ENCODE measurements at regions not wholly inside any gene's neighbourhood (a gene's known extent, or its start where the extent isn't known, plus 50 kb on each side); places are given as distances from the start of the nearest gene placed in this dataset.

DNA sequence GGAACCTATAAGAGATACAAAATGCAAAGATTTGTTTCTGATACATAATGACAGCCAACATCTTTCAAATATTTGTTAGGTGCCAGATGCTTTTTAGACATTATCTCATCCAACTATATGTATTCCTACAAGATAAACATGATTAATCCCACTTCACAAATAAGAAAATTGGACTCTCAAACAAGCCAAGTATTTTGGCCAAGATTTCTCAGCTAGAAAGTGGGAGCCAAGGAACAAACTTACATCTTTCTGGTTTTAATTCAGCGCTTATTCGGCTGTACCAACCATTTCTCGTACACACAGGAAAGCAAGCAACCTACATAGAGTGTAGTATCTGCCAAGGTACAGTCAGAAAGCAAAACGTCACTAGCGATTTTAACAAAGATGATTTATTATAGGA lies 85.7 kb upstream of the SERP2 start:
- POLR2A ChIA-PET, result no interaction called here
- DNase-seq (ENCODE audit: extremely low spot score), result no peak
- TF ChIP-seq FOXM1 (IDR thresholded peaks at IDR 0.05; ENCODE audit: borderline replicate concordance) (no peak), NFRKB (IDR thresholded peaks at IDR 0.05) (no peak), HDGF (IDR thresholded peaks at IDR 0.05; ENCODE audit: borderline replicate concordance) (no peak), BHLHE40 (IDR thresholded peaks at IDR 0.05; ENCODE audit: borderline replicate concordance) (no peak), ZNF384 (IDR thresholded peaks at IDR 0.05) (no peak), ARNT (IDR thresholded peaks at IDR 0.05) (no peak), SP1 (IDR thresholded peaks at IDR 0.05) (no peak), FOXA1 (IDR thresholded peaks at IDR 0.05) (no peak), L3MBTL2 (conservative IDR thresholded peaks at IDR 0.05) (no peak), ELF4 (IDR thresholded peaks at IDR 0.05) (no peak), FOXK2 (IDR thresholded peaks at IDR 0.05) (no peak), CTBP1 (IDR thresholded peaks at IDR 0.05; ENCODE audit: borderline replicate concordance) (no peak), SUZ12 (IDR thresholded peaks at IDR 0.05) (no peak), TARDBP (IDR thresholded peaks at IDR 0.05) (no peak), LEF1 (IDR thresholded peaks at IDR 0.05; ENCODE audit: borderline replicate concordance) (no peak)
- TF ChIP-seq, protein P1, sequence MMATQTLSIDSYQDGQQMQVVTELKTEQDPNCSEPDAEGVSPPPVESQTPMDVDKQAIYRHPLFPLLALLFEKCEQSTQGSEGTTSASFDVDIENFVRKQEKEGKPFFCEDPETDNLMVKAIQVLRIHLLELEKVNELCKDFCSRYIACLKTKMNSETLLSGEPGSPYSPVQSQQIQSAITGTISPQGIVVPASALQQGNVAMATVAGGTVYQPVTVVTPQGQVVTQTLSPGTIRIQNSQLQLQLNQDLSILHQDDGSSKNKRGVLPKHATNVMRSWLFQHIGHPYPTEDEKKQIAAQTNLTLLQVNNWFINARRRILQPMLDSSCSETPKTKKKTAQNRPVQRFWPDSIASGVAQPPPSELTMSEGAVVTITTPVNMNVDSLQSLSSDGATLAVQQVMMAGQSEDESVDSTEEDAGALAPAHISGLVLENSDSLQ (IDR thresholded peaks at IDR 0.05), result no peak
- CTCF ChIA-PET, result no interaction called here

DNA sequence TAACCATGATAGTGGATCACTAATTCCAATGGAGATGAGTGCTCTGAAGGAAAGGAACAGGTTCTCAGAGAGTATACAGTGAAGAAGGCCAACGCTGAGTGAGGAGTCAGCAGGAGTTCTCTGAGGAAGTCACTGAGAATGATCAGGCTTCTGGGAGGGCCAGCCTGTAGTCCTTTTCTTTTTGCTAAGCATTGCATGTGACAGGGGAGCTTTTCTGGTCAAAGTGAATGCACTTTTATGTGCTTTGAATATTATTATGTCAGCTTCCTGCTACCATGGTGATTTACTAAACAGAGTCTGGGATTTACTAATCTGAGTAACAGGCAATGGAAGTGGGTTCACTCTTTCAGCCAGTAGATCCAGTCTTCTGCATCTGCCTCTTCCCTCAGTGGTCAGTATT lies 81.1 kb upstream of the SERP2 start:
- TF ChIP-seq FOXA1 (IDR thresholded peaks at IDR 0.05) (no peak), ELF4 (IDR thresholded peaks at IDR 0.05) (no peak), NFRKB (IDR thresholded peaks at IDR 0.05) (no peak), FOXM1 (IDR thresholded peaks at IDR 0.05; ENCODE audit: borderline replicate concordance) (no peak)
- ChIA-PET CTCF (no interaction called here), POLR2A (no interaction called here)
- DNase-seq (ENCODE audit: extremely low spot score), result no peak

DNA sequence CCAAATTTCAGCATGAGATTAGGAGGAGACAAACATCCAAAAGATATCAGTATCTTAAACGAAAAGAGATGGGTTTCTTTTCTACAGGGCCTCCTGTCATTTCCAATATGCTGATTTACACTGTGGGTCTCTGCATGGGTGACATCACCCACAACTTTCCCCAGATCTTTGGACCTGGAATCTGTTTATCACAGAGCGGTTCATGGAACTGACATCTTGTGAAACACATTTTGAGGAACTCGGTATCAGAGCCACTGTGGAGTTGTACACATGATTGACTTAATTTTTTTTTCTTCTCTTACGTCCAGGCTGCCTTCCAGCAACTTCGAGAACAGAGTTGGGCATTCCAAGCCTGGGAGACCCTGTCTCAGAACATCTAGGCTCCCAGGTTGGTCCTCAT lies 80.2 kb upstream of the SERP2 start:
- DNase-seq (ENCODE audit: extremely low spot score), result no peak
- TF ChIP-seq LEF1 (IDR thresholded peaks at IDR 0.05; ENCODE audit: borderline replicate concordance) (no peak), ZNF384 (IDR thresholded peaks at IDR 0.05) (no peak), ELF4 (IDR thresholded peaks at IDR 0.05) (no peak), TARDBP (IDR thresholded peaks at IDR 0.05) (no peak), SUZ12 (IDR thresholded peaks at IDR 0.05) (no peak), NFRKB (IDR thresholded peaks at IDR 0.05) (no peak), ARNT (IDR thresholded peaks at IDR 0.05) (no peak), FOXA1 (IDR thresholded peaks at IDR 0.05) (no peak), SP1 (IDR thresholded peaks at IDR 0.05) (no peak), FOXK2 (IDR thresholded peaks at IDR 0.05) (no peak), L3MBTL2 (conservative IDR thresholded peaks at IDR 0.05) (no peak), HDGF (IDR thresholded peaks at IDR 0.05; ENCODE audit: borderline replicate concordance) (no peak), BHLHE40 (IDR thresholded peaks at IDR 0.05; ENCODE audit: borderline replicate concordance) (no peak), CTBP1 (IDR thresholded peaks at IDR 0.05; ENCODE audit: borderline replicate concordance) (no peak), FOXM1 (IDR thresholded peaks at IDR 0.05; ENCODE audit: borderline replicate concordance) (no peak)
- TF ChIP-seq, protein P1 (IDR thresholded peaks at IDR 0.05), result no peak
- ChIA-PET POLR2A (no interaction called here), CTCF (no interaction called here)

DNA sequence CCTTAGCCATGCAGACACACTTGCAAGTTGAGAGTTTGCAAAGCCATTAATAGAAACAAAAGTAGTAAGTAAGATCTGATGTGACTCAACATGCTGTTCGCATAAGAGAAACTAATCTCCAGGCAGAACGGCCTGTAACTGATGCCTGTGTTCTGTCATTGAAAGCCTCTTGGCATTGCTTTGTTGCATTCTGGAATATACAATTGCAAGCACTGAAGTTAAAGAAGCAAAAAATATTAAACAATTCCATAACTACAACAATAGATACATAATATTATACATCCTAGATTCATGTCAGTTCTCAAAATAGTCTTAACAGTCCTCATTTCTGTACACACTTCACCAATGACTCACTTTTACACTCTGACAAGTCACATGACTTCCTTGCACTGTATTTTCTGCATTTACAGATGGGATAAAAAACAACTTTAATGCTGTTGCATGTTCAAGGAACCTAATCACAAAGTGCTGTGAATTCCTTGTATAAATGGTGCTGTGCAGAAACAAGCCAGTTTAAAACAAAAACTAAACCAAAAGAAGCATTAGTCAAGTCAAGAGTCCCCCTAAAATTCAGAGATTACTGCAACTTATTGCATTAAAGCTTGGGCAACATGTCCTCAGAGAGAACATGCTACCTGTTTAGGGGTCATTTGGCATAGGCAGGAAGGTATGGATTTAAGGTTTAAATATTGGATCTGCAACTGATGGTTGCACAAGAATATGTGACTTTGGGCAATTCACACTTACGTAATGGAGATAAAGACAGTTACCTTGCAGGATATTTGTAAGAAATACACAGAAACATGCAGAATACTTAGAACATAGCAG lies 79.5 kb upstream of the SERP2 start:
- ChIA-PET POLR2A (no interaction called here), CTCF (no interaction called here)
- TF ChIP-seq BHLHE40 (IDR thresholded peaks at IDR 0.05; ENCODE audit: borderline replicate concordance) (no peak), LEF1 (IDR thresholded peaks at IDR 0.05; ENCODE audit: borderline replicate concordance) (no peak), ELF4 (IDR thresholded peaks at IDR 0.05) (no peak), TARDBP (IDR thresholded peaks at IDR 0.05) (no peak), SUZ12 (IDR thresholded peaks at IDR 0.05) (no peak), NFRKB (IDR thresholded peaks at IDR 0.05) (no peak), HDGF (IDR thresholded peaks at IDR 0.05; ENCODE audit: borderline replicate concordance) (no peak), CTBP1 (IDR thresholded peaks at IDR 0.05; ENCODE audit: borderline replicate concordance) (no peak), SP1 (IDR thresholded peaks at IDR 0.05) (no peak), FOXK2 (IDR thresholded peaks at IDR 0.05) (no peak), FOXA1 (IDR thresholded peaks at IDR 0.05) (no peak), L3MBTL2 (conservative IDR thresholded peaks at IDR 0.05) (no peak), ZNF384 (IDR thresholded peaks at IDR 0.05) (no peak), ARNT (IDR thresholded peaks at IDR 0.05) (no peak), FOXM1 (IDR thresholded peaks at IDR 0.05; ENCODE audit: borderline replicate concordance) (no peak)
- TF ChIP-seq, protein P1 (IDR thresholded peaks at IDR 0.05), result no peak
- no peak for DNase-seq (ENCODE audit: extremely low spot score)

DNA sequence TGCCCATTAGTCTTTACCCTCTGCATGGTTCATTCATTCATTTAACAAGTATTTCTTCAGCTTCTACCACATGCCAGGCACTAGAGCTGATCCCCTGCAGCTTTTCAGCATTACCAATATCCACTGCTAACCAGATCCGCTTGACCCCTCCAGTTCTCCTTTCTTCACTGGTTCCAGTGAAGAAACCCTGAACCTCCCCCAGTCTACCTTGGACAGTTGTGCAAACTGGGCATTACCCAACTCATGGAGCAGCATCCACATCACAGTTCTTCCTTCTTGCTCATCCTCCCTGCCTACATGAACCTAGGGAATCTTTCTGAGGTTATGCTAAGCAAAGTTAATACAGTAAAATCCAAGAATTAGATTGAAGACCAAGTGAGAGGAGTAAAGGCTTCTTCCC lies 78.7 kb upstream of the SERP2 start:
- POLR2A ChIA-PET, result no interaction called here
- DNase-seq (ENCODE audit: extremely low spot score), result no peak
- CTCF ChIA-PET, result no interaction called here
- no peak for TF ChIP-seq FOXA1 (IDR thresholded peaks at IDR 0.05)
- no peak for TF ChIP-seq CTBP1 (IDR thresholded peaks at IDR 0.05; ENCODE audit: borderline replicate concordance)
- no peak for TF ChIP-seq TARDBP (IDR thresholded peaks at IDR 0.05)
- TF ChIP-seq, protein P1 (IDR thresholded peaks at IDR 0.05), result no peak
- no peak for TF ChIP-seq SUZ12 (IDR thresholded peaks at IDR 0.05)
- TF ChIP-seq FOXM1 (IDR thresholded peaks at IDR 0.05; ENCODE audit: borderline replicate concordance), result no peak
- no peak for TF ChIP-seq ARNT (IDR thresholded peaks at IDR 0.05)
- TF ChIP-seq LEF1 (IDR thresholded peaks at IDR 0.05; ENCODE audit: borderline replicate concordance), result no peak
- TF ChIP-seq L3MBTL2 (conservative IDR thresholded peaks at IDR 0.05), result no peak
- TF ChIP-seq NFRKB (IDR thresholded peaks at IDR 0.05), result no peak
